ENCODE measurements at regions not wholly inside any gene's neighbourhood (a gene's known extent, or its start where the extent isn't known, plus 50 kb on each side); places are given as distances from the start of the nearest gene placed in this dataset.

GRCh38 chr12:82608706-82609105 lies 78.0 kb upstream of the TMTC2 start:
- TF ChIP-seq FOXA1 (IDR thresholded peaks at IDR 0.05): no peak
- TF ChIP-seq CTBP1 (IDR thresholded peaks at IDR 0.05; ENCODE audit: borderline replicate concordance): no peak
